Activated CD4-positive, alpha-beta T cell treated with anti-CD3 and anti-CD28 coated beads, Interleukin-2, amount 10 ng/mL, durations not matched to agents 7 days and 5 days (primary cell): ENCODE measurements at regions not wholly inside any gene's neighbourhood (a gene's known extent, or its start where the extent isn't known, plus 50 kb on each side); places are given as distances from the start of the nearest gene placed in this dataset.

ENCODE experiments used
- CTCF ChIA-PET: fragments of 350-600 bp; sonication (Branson Sonifier 250); formaldehyde crosslinking; loops from one replicate; lab custom pipeline; 2021; ENCODE audit warnings: antibody characterized with exemption; lab: Charles Lee
- POLR2A ChIA-PET: fragments of 350-600 bp; sonication (Branson Sonifier 250); formaldehyde crosslinking; loops from one replicate; lab custom pipeline; 2021; ENCODE audit warnings: antibody characterized with exemption; lab: Charles Lee
- DNase-seq: peaks from one replicate; pipeline ENCODE4 v3.0.0-alpha.2; 2020
- H3K27ac Mint-ChIP-seq: one replicate; pipeline ENCODE4 v1.8.0; 2021; ENCODE audit warnings: mild to moderate bottlenecking, moderate library complexity, mixed read lengths
- H3K27me3 Mint-ChIP-seq: one replicate; pipeline ENCODE4 v1.8.0; 2021; ENCODE audit warnings: mixed read lengths
- H3K36me3 Mint-ChIP-seq: one replicate; pipeline ENCODE4 v1.8.0; 2021; ENCODE audit warnings: low read depth, mixed read lengths
- H3K4me1 Mint-ChIP-seq: one replicate; pipeline ENCODE4 v1.8.0; 2021; ENCODE audit warnings: mixed read lengths
- H3K4me3 Mint-ChIP-seq: one replicate; pipeline ENCODE4 v1.8.0; 2021; ENCODE audit warnings: mild to moderate bottlenecking, moderate library complexity, mixed read lengths
- H3K9me3 Mint-ChIP-seq: one replicate; pipeline ENCODE4 v1.8.0; 2021; ENCODE audit warnings: mixed read lengths

DNA sequence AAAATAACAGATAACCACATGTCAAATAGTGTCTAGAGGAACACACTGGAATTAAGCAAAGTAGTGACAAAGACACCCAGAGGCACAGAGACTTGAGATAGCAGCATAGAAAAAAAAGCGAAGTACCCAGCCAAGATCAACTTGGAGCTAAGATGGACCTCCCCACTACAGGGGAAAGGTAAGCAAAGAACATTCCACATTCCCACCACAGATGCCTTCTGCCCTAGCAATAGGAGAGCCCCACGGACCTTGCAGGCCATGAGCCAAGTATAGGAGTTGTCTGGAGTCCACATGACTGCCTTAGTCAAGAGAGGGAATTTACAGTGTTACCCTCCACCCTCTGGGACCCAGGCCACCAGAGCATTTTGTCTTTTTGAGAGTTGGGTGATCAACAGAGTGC, 110.7 kb upstream of the SPRY2 start:
- no peaks in the 10 kb centered on the region for H3K9me3 Mint-ChIP-seq
- no peak overlapping the region for H3K4me3 Mint-ChIP-seq
- no peaks in the 10 kb centered on the region for H3K36me3 Mint-ChIP-seq
- DNase-seq = no peak
- H3K27me3 Mint-ChIP-seq = peaks cover 1% of the 10 kb centered on the region
- CTCF ChIA-PET = no interaction called here
- POLR2A ChIA-PET = no interaction called here
- no peak overlapping the region for H3K27ac Mint-ChIP-seq
- peaks cover 4% of the 10 kb centered on the region for H3K4me1 Mint-ChIP-seq

GRCh38 chr13:80450386-80450785, 109.5 kb upstream of the SPRY2 start:
- POLR2A ChIA-PET = no interaction called here
- DNase-seq = no peak
- H3K9me3 Mint-ChIP-seq = no peaks in the 10 kb centered on the region
- peaks cover 1% of the 10 kb centered on the region for H3K27me3 Mint-ChIP-seq
- CTCF ChIA-PET = interaction anchor here (1.0 kb wide), 1 partner anchor 13 kb away, joined by 4 read pairs; no protein-coding TSS in a partner anchor
- H3K36me3 Mint-ChIP-seq = no peaks in the 10 kb centered on the region
- peaks cover 4% of the 10 kb centered on the region for H3K4me1 Mint-ChIP-seq
- H3K4me3 Mint-ChIP-seq = no peak overlapping the region
- H3K27ac Mint-ChIP-seq = no peak overlapping the region

DNA sequence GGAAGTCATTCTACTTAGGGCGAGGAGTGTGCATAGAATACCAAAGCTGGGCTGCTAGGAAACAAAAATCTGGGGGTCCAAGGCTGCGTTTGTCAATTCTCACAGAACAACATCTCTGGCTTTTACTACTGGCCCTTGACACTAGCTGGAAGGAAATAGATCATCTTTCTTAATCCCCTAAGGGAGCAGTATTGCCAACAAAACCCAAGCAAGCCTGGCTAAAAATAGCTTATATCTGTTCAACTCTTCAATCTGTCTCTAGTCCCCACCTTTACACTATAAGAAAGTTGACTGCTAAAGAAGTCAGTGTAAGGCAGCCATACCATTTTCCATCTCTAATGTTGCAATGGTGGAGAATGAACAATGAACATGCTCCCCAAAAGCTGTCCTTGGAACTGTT, 107.8 kb upstream of the SPRY2 start:
- POLR2A ChIA-PET = no interaction called here
- H3K27me3 Mint-ChIP-seq = peaks cover 2% of the 10 kb centered on the region
- H3K9me3 Mint-ChIP-seq = no peaks in the 10 kb centered on the region
- no peak overlapping the region for H3K4me3 Mint-ChIP-seq
- H3K27ac Mint-ChIP-seq = no peak overlapping the region
- H3K36me3 Mint-ChIP-seq = no peaks in the 10 kb centered on the region
- H3K4me1 Mint-ChIP-seq = peaks cover 2% of the 10 kb centered on the region
- no peak for DNase-seq
- CTCF ChIA-PET = no interaction called here

DNA sequence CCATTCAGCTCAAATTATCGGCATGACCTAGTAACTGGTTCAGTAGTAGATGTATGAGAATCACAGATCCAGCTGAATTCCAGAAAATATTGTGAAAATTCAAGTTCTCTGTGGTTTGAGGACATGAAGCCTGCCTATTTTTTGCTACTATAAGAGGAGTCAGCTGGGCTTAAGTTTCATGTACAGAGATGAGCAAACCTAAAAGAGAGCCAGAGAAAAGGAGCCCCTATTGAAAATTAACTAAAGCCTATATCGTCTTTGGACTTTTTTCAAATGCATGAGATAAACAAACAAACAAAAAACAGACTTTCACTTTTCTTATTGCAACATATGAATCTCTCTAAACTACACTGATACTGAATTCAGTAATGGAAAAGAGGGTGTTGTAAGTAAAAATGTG, 106.8 kb upstream of the SPRY2 start:
- Mint-ChIP-seq H3K4me1 (peaks cover 2% of the 10 kb centered on the region), H3K36me3 (no peaks in the 10 kb centered on the region), H3K9me3 (no peaks in the 10 kb centered on the region), H3K27me3 (peaks cover 3% of the 10 kb centered on the region), H3K27ac (no peak overlapping the region), H3K4me3 (no peak overlapping the region)
- POLR2A ChIA-PET = no interaction called here
- DNase-seq = no peak
- CTCF ChIA-PET = no interaction called here

- Mint-ChIP-seq H3K9me3 (no peaks in the 10 kb centered on the region), H3K4me1 (peaks cover 2% of the 10 kb centered on the region), H3K4me3 (no peak overlapping the region), H3K36me3 (no peaks in the 10 kb centered on the region), H3K27ac (no peak overlapping the region), H3K27me3 (peaks cover 3% of the 10 kb centered on the region)
- no peak for DNase-seq
- ChIA-PET POLR2A (no interaction called here), CTCF (interaction anchor here (0.6 kb wide), 1 partner anchor 159 kb away, joined by 6 read pairs; no protein-coding TSS in a partner anchor)
Observed at GRCh38 chr13:80444240-80445015, 103.5 kb upstream of the SPRY2 start.

DNA sequence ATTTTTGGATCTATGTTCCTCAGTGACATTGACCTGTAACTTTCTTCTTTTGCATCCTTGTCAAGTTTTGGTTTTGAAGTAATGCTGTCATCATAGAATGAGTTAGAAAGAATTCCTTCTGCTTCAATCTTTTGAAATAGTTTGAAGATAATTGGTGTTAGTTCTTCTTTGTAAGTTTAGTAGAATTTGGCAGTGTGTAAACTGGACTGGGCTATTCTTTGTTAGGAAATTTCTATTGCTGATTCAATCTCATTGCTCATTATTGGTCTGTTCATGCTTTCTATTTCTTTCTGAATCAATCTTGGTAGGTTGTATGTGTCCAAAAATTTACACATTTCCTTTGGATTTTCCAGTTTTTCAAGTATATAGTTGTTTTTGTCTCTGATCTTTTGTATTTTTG, 101.7 kb upstream of the SPRY2 start:
- H3K4me1 Mint-ChIP-seq = peaks cover 2% of the 10 kb centered on the region

GRCh38 chr13:80441968-80442367, 101.0 kb upstream of the SPRY2 start:
- Mint-ChIP-seq H3K4me3 (no peak overlapping the region), H3K4me1 (peaks cover 2% of the 10 kb centered on the region), H3K36me3 (no peaks in the 10 kb centered on the region), H3K9me3 (no peaks in the 10 kb centered on the region), H3K27me3 (peaks cover 2% of the 10 kb centered on the region), H3K27ac (no peak overlapping the region)
- DNase-seq = no peak
- CTCF ChIA-PET = no interaction called here
- POLR2A ChIA-PET = no interaction called here

More for the DNA sequence above, 101.7 kb upstream of the SPRY2 start:
- no peak overlapping the region for H3K27ac Mint-ChIP-seq
- H3K27me3 Mint-ChIP-seq = peaks cover 2% of the 10 kb centered on the region
- CTCF ChIA-PET = no interaction called here
- H3K4me3 Mint-ChIP-seq = no peak overlapping the region
- H3K9me3 Mint-ChIP-seq = no peaks in the 10 kb centered on the region
- no peak for DNase-seq
- POLR2A ChIA-PET = no interaction called here
- no peaks in the 10 kb centered on the region for H3K36me3 Mint-ChIP-seq

- Mint-ChIP-seq H3K27ac (no peak overlapping the region), H3K9me3 (no peaks in the 10 kb centered on the region), H3K4me3 (no peak overlapping the region), H3K27me3 (no peaks in the 10 kb centered on the region), H3K4me1 (no peaks in the 10 kb centered on the region), H3K36me3 (no peaks in the 10 kb centered on the region)
- POLR2A ChIA-PET = no interaction called here
- DNase-seq = no peak
- CTCF ChIA-PET = no interaction called here
Observed at GRCh38 chr13:80438521-80438920, 97.6 kb upstream of the SPRY2 start.

DNA sequence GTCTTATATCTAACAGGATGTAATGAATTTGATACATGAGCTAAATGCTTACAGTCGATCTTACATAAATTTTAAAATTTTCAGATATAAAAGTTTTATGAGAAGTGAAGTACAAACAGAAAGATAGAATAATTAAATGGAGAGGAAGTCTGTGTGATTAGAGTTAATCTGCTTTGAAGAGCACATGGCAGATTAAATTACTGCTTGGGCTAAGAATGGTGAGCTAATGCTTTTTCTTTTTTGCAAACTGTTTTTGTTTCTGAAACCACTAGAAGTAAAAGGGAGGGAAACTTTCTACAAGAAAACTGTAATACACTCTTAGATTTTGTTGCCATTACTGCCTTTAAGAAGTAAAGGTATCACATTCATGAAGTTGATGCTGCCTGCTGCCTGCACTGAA, 96.3 kb upstream of the SPRY2 start:
- ChIA-PET CTCF (no interaction called here), POLR2A (no interaction called here)
- DNase-seq = no peak
- Mint-ChIP-seq H3K4me1 (no peaks in the 10 kb centered on the region), H3K27me3 (no peaks in the 10 kb centered on the region), H3K9me3 (peaks cover 3% of the 10 kb centered on the region), H3K36me3 (no peaks in the 10 kb centered on the region), H3K4me3 (no peak overlapping the region), H3K27ac (no peak overlapping the region)

DNA sequence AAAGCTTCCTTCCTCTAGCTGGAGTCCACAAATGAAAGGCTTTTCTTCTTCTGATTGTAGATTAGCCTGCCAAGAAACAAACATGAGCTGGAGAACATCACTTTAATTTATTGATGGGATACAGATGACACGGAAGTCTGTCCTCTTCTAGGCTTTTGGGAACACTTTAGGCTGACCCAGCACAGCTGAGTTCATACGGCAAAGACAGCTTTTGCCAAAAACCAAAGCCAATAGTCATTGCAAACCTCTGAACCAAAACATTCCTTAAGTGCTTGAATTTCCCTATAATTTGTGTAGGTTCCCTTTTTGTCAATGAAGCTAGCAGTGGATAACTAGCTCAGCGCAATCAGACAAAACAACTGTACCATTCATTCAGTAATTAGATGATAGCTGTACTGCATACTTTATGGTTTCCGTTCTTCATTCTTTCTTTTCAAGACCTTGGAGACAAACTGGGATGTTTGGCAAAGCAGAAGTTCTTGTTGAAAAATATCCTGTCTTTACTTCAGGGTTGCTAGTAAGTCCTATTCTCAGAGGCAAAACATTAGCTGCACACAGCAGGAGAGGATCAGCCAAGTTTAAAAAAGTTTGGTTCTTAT, 95.7 kb upstream of the SPRY2 start:
- Mint-ChIP-seq H3K27ac (no peak overlapping the region), H3K9me3 (peaks cover 3% of the 10 kb centered on the region), H3K27me3 (no peaks in the 10 kb centered on the region), H3K36me3 (no peaks in the 10 kb centered on the region), H3K4me1 (no peaks in the 10 kb centered on the region), H3K4me3 (no peak overlapping the region)
- CTCF ChIA-PET = no interaction called here
- no peak for DNase-seq
- POLR2A ChIA-PET = no interaction called here

GRCh38 chr13:80430561-80430960, 89.6 kb upstream of the SPRY2 start:
- H3K27ac Mint-ChIP-seq = no peak overlapping the region
- no peak for DNase-seq
- H3K4me3 Mint-ChIP-seq = no peak overlapping the region
- H3K4me1 Mint-ChIP-seq = no peaks in the 10 kb centered on the region
- CTCF ChIA-PET = no interaction called here
- H3K36me3 Mint-ChIP-seq = no peaks in the 10 kb centered on the region
- POLR2A ChIA-PET = no interaction called here
- H3K27me3 Mint-ChIP-seq = no peaks in the 10 kb centered on the region
- H3K9me3 Mint-ChIP-seq = peaks cover 6% of the 10 kb centered on the region

GRCh38 chr13:80428349-80429096, 87.6 kb upstream of the SPRY2 start:
- no peak for DNase-seq
- no peaks in the 10 kb centered on the region for H3K36me3 Mint-ChIP-seq
- peaks cover 11% of the 10 kb centered on the region for H3K9me3 Mint-ChIP-seq
- CTCF ChIA-PET = no interaction called here
- no peak overlapping the region for H3K4me3 Mint-ChIP-seq
- H3K27ac Mint-ChIP-seq = no peak overlapping the region
- POLR2A ChIA-PET = no interaction called here
- no peaks in the 10 kb centered on the region for H3K27me3 Mint-ChIP-seq
- no peaks in the 10 kb centered on the region for H3K4me1 Mint-ChIP-seq

DNA sequence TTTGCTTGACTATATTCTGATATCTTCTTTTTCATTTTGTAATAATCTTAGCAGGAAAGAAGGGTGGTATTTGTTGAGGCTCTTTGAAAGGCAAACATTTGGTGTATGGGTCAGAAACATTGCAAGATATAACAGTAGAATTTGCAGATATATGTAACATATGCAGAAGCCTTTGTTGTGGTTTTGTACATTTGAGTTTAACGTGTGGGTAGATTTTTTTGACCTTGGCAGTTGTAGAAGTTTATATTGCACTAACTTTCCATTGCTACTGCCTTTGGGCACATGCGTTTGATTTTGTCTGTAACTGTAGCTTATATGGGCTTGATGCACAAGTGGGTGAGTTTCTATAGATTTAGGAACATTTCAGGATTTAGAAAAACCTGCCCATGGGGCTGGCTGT, 78.5 kb upstream of the SPRY2 start:
- Mint-ChIP-seq H3K4me1 (peaks cover 5% of the 10 kb centered on the region), H3K36me3 (no peaks in the 10 kb centered on the region), H3K9me3 (peaks cover 8% of the 10 kb centered on the region), H3K27ac (no peak overlapping the region), H3K4me3 (no peak overlapping the region), H3K27me3 (no peaks in the 10 kb centered on the region)
- POLR2A ChIA-PET = no interaction called here
- no peak for DNase-seq
- CTCF ChIA-PET = no interaction called here
